ENCODE measurements at regions not wholly inside any gene's neighbourhood (a gene's known extent, or its start where the extent isn't known, plus 50 kb on each side); places are given as distances from the start of the nearest gene placed in this dataset.

GRCh38 chr6:19159561-19159960, 677.6 kb upstream of the ID4 start:
- no peaks in the 10 kb centered on the region for H3K4me1 ChIP-seq (ENCODE audit: low read length)
- DNase-seq, result no peak
- no peak overlapping the region for H3K9ac ChIP-seq (ENCODE audit: low read length)
- H3K27ac ChIP-seq (ENCODE audit: low read length), result no peak overlapping the region
- no peaks in the 10 kb centered on the region for H3K9me3 ChIP-seq (replicated peaks; ENCODE audit: insufficient read depth, low read length)
- H3K4me3 ChIP-seq (ENCODE audit: low read length), result no peak overlapping the region
- no peak overlapping the region for H2AFZ ChIP-seq (ENCODE audit: low read length)
- no peaks in the 10 kb centered on the region for H3K79me2 ChIP-seq (ENCODE audit: low read length)
- H3K27me3 ChIP-seq (replicated peaks; ENCODE audit: insufficient read depth, low read length), result no peaks in the 10 kb centered on the region
- no peaks in the 10 kb centered on the region for H3F3A ChIP-seq (ENCODE audit: insufficient read depth, low read length)
- no peak overlapping the region for H3K4me2 ChIP-seq (ENCODE audit: low read depth, low read length)
- H3K36me3 ChIP-seq (replicated peaks; ENCODE audit: insufficient read depth, low read length), result no peaks in the 10 kb centered on the region
- no peaks in the 10 kb centered on the region for H3K9me2 ChIP-seq (replicated peaks; ENCODE audit: insufficient read depth, low read length)
- no peak for TF ChIP-seq EZH2phosphoT487 (IDR thresholded peaks at IDR 0.05; ENCODE audit: low read length)
- H4K20me1 ChIP-seq (ENCODE audit: insufficient read depth, low read length), result no peaks in the 10 kb centered on the region

- no peak for DNase-seq
- no peaks in the 10 kb centered on the region for H3K9me3 ChIP-seq (replicated peaks; ENCODE audit: insufficient read depth, low read length)
- no peaks in the 10 kb centered on the region for H3K36me3 ChIP-seq (replicated peaks; ENCODE audit: insufficient read depth, low read length)
- no peak overlapping the region for H3K27ac ChIP-seq (ENCODE audit: low read length)
- H3K9ac ChIP-seq (ENCODE audit: low read length), result no peak overlapping the region
- H3K9me2 ChIP-seq (replicated peaks; ENCODE audit: insufficient read depth, low read length), result no peaks in the 10 kb centered on the region
- no peak overlapping the region for H2AFZ ChIP-seq (ENCODE audit: low read length)
- H4K20me1 ChIP-seq (ENCODE audit: insufficient read depth, low read length), result no peaks in the 10 kb centered on the region
- no peak for TF ChIP-seq EZH2 (optimal IDR thresholded peaks at IDR 0.05; ENCODE audit: low read depth, low read length)
- H3F3A ChIP-seq (ENCODE audit: insufficient read depth, low read length), result no peaks in the 10 kb centered on the region
- no peak overlapping the region for H3K4me2 ChIP-seq (ENCODE audit: low read depth, low read length)
- no peaks in the 10 kb centered on the region for H3K79me2 ChIP-seq (ENCODE audit: low read length)
- no peaks in the 10 kb centered on the region for H3K27me3 ChIP-seq (replicated peaks; ENCODE audit: insufficient read depth, low read length)
- no peaks in the 10 kb centered on the region for H3K4me1 ChIP-seq (ENCODE audit: low read length)
- no peak overlapping the region for H3K4me3 ChIP-seq (ENCODE audit: low read length)
Measured at GRCh38 chr6:19160081-19160730, 677.0 kb upstream of the ID4 start.

- Histone ChIP-seq H3K4me1 (ENCODE audit: low read length) (no peaks in the 10 kb centered on the region), H3K27me3 (replicated peaks; ENCODE audit: insufficient read depth, low read length) (no peaks in the 10 kb centered on the region), H3K4me2 (ENCODE audit: low read depth, low read length) (no peak overlapping the region), H3F3A (ENCODE audit: insufficient read depth, low read length) (no peaks in the 10 kb centered on the region), H3K4me3 (ENCODE audit: low read length) (no peak overlapping the region), H3K27ac (ENCODE audit: low read length) (no peak overlapping the region), H2AFZ (ENCODE audit: low read length) (no peak overlapping the region), H4K20me1 (ENCODE audit: insufficient read depth, low read length) (no peaks in the 10 kb centered on the region), H3K79me2 (ENCODE audit: low read length) (no peaks in the 10 kb centered on the region), H3K36me3 (replicated peaks; ENCODE audit: insufficient read depth, low read length) (no peaks in the 10 kb centered on the region), H3K9me2 (replicated peaks; ENCODE audit: insufficient read depth, low read length) (no peaks in the 10 kb centered on the region), H3K9me3 (replicated peaks; ENCODE audit: insufficient read depth, low read length) (no peaks in the 10 kb centered on the region), H3K9ac (ENCODE audit: low read length) (no peak overlapping the region)
- no peak for DNase-seq
- TF ChIP-seq EZH2phosphoT487 (IDR thresholded peaks at IDR 0.05; ENCODE audit: low read length) (no peak), EZH2 (optimal IDR thresholded peaks at IDR 0.05; ENCODE audit: low read depth, low read length) (no peak), CTCF (IDR thresholded peaks at IDR 0.05; ENCODE audit: low read length) (no peak)
Measured at GRCh38 chr6:19167251-19167650, 669.9 kb upstream of the ID4 start.

- Histone ChIP-seq H3K27ac (ENCODE audit: low read length) (no peak overlapping the region), H3F3A (ENCODE audit: insufficient read depth, low read length) (no peaks in the 10 kb centered on the region), H3K4me1 (ENCODE audit: low read length) (no peaks in the 10 kb centered on the region), H4K20me1 (ENCODE audit: insufficient read depth, low read length) (no peaks in the 10 kb centered on the region), H3K4me2 (ENCODE audit: low read depth, low read length) (no peak overlapping the region), H3K9me3 (replicated peaks; ENCODE audit: insufficient read depth, low read length) (no peaks in the 10 kb centered on the region), H3K27me3 (replicated peaks; ENCODE audit: insufficient read depth, low read length) (no peaks in the 10 kb centered on the region), H3K9ac (ENCODE audit: low read length) (no peak overlapping the region), H3K4me3 (ENCODE audit: low read length) (no peak overlapping the region), H3K79me2 (ENCODE audit: low read length) (no peaks in the 10 kb centered on the region), H3K36me3 (replicated peaks; ENCODE audit: insufficient read depth, low read length) (no peaks in the 10 kb centered on the region), H3K9me2 (replicated peaks; ENCODE audit: insufficient read depth, low read length) (no peaks in the 10 kb centered on the region), H2AFZ (ENCODE audit: low read length) (no peak overlapping the region)
- no peak for DNase-seq
- TF ChIP-seq EZH2 (optimal IDR thresholded peaks at IDR 0.05; ENCODE audit: low read depth, low read length), result no peak
- no peak for TF ChIP-seq CTCF (IDR thresholded peaks at IDR 0.05; ENCODE audit: low read length)
- TF ChIP-seq EZH2phosphoT487 (IDR thresholded peaks at IDR 0.05; ENCODE audit: low read length), result no peak
Measured at GRCh38 chr6:19169366-19169765, 667.8 kb upstream of the ID4 start.

All from MM.1S (cell line).